HCT116 (cell line): ENCODE measurements at regions not wholly inside any gene's neighbourhood (a gene's known extent, or its start where the extent isn't known, plus 50 kb on each side); places are given as distances from the start of the nearest gene placed in this dataset.

Experiments
- ATAC-seq: fragments of 200-7000 bp; cut with Tn5 transposase; 2 replicates; pipeline ENCODE4 v1.9.1; 2020; ENCODE audit warnings: mild to moderate bottlenecking, moderate library complexity
- BruUV-seq: library from RNA; stranded (reverse); fragments of 400-500 nt; replicated peaks from 2 replicates; lab custom pipeline; 2021; lab: Mats Ljungman, UMichigan
- CTCF ChIA-PET: fragments of 300-600 bp; sonication (Branson Sonifier 250); formaldehyde crosslinking; loops from one replicate; lab custom pipeline; 2021; ENCODE audit warnings: antibody characterized with exemption; lab: Charles Lee
- POLR2A ChIA-PET: fragments of 300-600, 350-600 bp; sonication (Branson Sonifier 250); formaldehyde crosslinking; loops from one replicate; lab custom pipeline; 2021; ENCODE audit warnings: antibody characterized with exemption; lab: Charles Lee
- RAD21 ChIA-PET, 2 experiments: fragments of 300-600 bp; sonication (Branson Sonifier 250); formaldehyde crosslinking; loops; one replicate each; lab custom pipeline; 2023; ENCODE audit warnings: low total read pairs in 2 of 2; ENCODE audit not compliant: uncharacterized antibody in 2 of 2, unreplicated experiment in 2 of 2, low non-redundant PET in 1 of 2; lab: Charles Lee
- DNase-seq: peaks from one replicate; pipeline ENCODE4 v3.0.0-alpha.2; 2010; ENCODE audit warnings: low read depth, low spot score
- H2AFZ ChIP-seq: fragments of 200-600 bp; shearing (Covaris generic), sonication (generic); 2 replicates; pipeline ENCODE4 v1.6.1; 2017; ENCODE audit warnings: low read depth, mixed run types, mixed read lengths, antibody characterized with exemption, low read length; ENCODE audit not compliant: poor library complexity, severe bottlenecking
- H3K27ac ChIP-seq: 2 replicates; pipeline ENCODE4 v1.5.1; 2012; ENCODE audit warnings: low read depth, low read length
- H3K27me3 ChIP-seq: fragments of 200-600 bp; sonication (generic); 2 replicates; pipeline ENCODE4 v1.6.1; 2016; ENCODE audit warnings: mixed run types, low read length, mixed read lengths; ENCODE audit not compliant: insufficient read depth
- H3K36me3 ChIP-seq, 2 experiments: fragments of 200-500 bp in 1 of 2; fragments of 200-600 bp in 1 of 2; sonication (Bioruptor generic) in 1 of 2; sonication (generic) in 1 of 2; 2 replicates each; pipeline versions ENCODE4 v1.5.1 to v1.6.1; 2014 to 2016; ENCODE audit warnings: low read length in 2 of 2, inconsistent platforms in 1 of 2, mixed read lengths in 1 of 2, mixed run types in 1 of 2; ENCODE audit not compliant: insufficient read depth in 2 of 2, control insufficient read depth in 1 of 2
- H3K4me1 ChIP-seq, 2 experiments: fragments of 200-600 bp in 1 of 2; sonication (generic) in 1 of 2; 2 replicates each; pipeline versions ENCODE4 v1.5.1 to v1.6.1; 2012 to 2017; ENCODE audit warnings: low read length in 2 of 2, inconsistent platforms in 1 of 2, mild to moderate bottlenecking in 1 of 2, mixed read lengths in 1 of 2, mixed run types in 1 of 2, moderate library complexity in 1 of 2; ENCODE audit not compliant: insufficient read depth in 2 of 2, control insufficient read depth in 1 of 2
- H3K4me2 ChIP-seq: fragments of 200-600 bp; sonication (generic); 2 replicates; pipeline ENCODE4 v1.6.1; 2017; ENCODE audit warnings: mixed run types, low read length, mixed read lengths
- H3K4me3 ChIP-seq, 2 experiments: fragments of 200-600 bp in 1 of 2; sonication (generic) in 1 of 2; replicated peaks in 1 of 2; 2 replicates each; pipeline ENCODE4 v1.5.1; 2011 to 2016; ENCODE audit warnings: low read length in 2 of 2, control low read depth in 1 of 2, low read depth in 1 of 2, mild to moderate bottlenecking in 1 of 2, mixed read lengths in 1 of 2, mixed run types in 1 of 2
- H3K79me2 ChIP-seq: fragments of 200-600 bp; sonication (generic); 2 replicates; pipeline ENCODE4 v1.6.1; 2017; ENCODE audit warnings: mild to moderate bottlenecking, mixed run types, low read length, moderate library complexity, mixed read lengths; ENCODE audit not compliant: insufficient read depth
- H3K9ac ChIP-seq: fragments of 200-600 bp; sonication (generic); 2 replicates; pipeline ENCODE4 v1.6.1; 2016; ENCODE audit warnings: low read length, mixed read lengths
- H3K9me2 ChIP-seq: fragments of 200-600 bp; sonication (generic), shearing (Covaris generic); 2 replicates; pipeline ENCODE4 v1.6.1; 2017; ENCODE audit warnings: mixed run types, mild to moderate bottlenecking, moderate library complexity; ENCODE audit not compliant: insufficient read depth
- H3K9me3 ChIP-seq, 2 experiments: fragments of 200-500 bp in 1 of 2; fragments of 200-600 bp in 1 of 2; sonication (Bioruptor generic) in 1 of 2; sonication (generic) in 1 of 2; 2 replicates each; pipeline ENCODE4 v1.6.1; 2014 to 2017; ENCODE audit warnings: low read length in 2 of 2, mixed read lengths in 2 of 2, inconsistent platforms in 1 of 2, low read depth in 1 of 2, mild to moderate bottlenecking in 1 of 2, mixed run types in 1 of 2, moderate library complexity in 1 of 2; ENCODE audit not compliant: control insufficient read depth in 1 of 2, insufficient read depth in 1 of 2
- H4K20me1 ChIP-seq: fragments of 200-600 bp; sonication (generic), shearing (Covaris generic); 2 replicates; pipeline ENCODE4 v1.6.1; 2017; ENCODE audit warnings: mixed run types, mild to moderate bottlenecking, moderate library complexity; ENCODE audit not compliant: insufficient read depth
- CBX3 ChIP-seq: IDR thresholded peaks from 2 replicates; pipeline ENCODE4 v1.6.1; 2012; ENCODE audit warnings: low read depth
- CEBPB ChIP-seq: IDR thresholded peaks from 2 replicates; pipeline ENCODE4 v1.6.1; 2012; ENCODE audit warnings: low read depth
- EGR1 ChIP-seq: IDR thresholded peaks from 2 replicates; pipeline ENCODE4 v1.6.1; 2012; ENCODE audit warnings: low read depth
- ELF1 ChIP-seq: IDR thresholded peaks from 2 replicates; pipeline ENCODE4 v1.6.1; 2012; ENCODE audit warnings: low read depth, borderline replicate concordance
- EZH2 ChIP-seq: fragments of 200-600 bp; sonication (generic); IDR thresholded peaks from 2 replicates; pipeline ENCODE4 v1.6.1; 2017; ENCODE audit warnings: antibody characterized with exemption, mixed run types
- FOSL1 ChIP-seq: IDR thresholded peaks from 2 replicates; pipeline ENCODE4 v1.6.1; 2012; ENCODE audit warnings: low read depth
- POLR2A ChIP-seq: IDR thresholded peaks from 2 replicates; pipeline ENCODE4 v1.7.0; 2011; ENCODE audit warnings: borderline replicate concordance; ENCODE audit not compliant: insufficient read depth, insufficient read length; ENCODE audit errors: extremely low read depth
- POLR2AphosphoS5 ChIP-seq: IDR thresholded peaks from 2 replicates; pipeline ENCODE4 v1.6.1; 2011; ENCODE audit warnings: mild to moderate bottlenecking, low read depth, low read length, moderate library complexity
- RAD21 ChIP-seq: IDR thresholded peaks from 2 replicates; pipeline ENCODE4 v1.6.1; 2012; ENCODE audit warnings: low read depth, mild to moderate bottlenecking
- SRF ChIP-seq: IDR thresholded peaks from 2 replicates; pipeline ENCODE4 v1.6.1; 2012; ENCODE audit warnings: low read depth
- ZFX ChIP-seq: fragments of 450-650 bp; IDR thresholded peaks from 2 replicates; pipeline ENCODE4 v1.6.1; 2017
- intact Hi-C: fragments of 100-400 bp; cut with micrococcal nuclease; formaldehyde crosslinking; loops from 2 replicates; pipeline ENCODE4 v1.10.0; 2022
- TF ChIP-seq, protein P1 (sequence below): IDR thresholded peaks from 2 replicates; pipeline ENCODE4 v1.6.1; 2012; ENCODE audit warnings: low read depth
- TF ChIP-seq, protein P2 (sequence below), 3 experiments: fragments of 200-600 bp in 1 of 3; sonication (generic) in 1 of 3; IDR thresholded peaks in 2 of 3; conservative IDR thresholded peaks in 1 of 3; 2 replicates each; pipeline ENCODE4 v1.5.1; 2012 to 2017; ENCODE audit warnings: low read depth in 2 of 3, low read length in 2 of 3, antibody characterized with exemption in 1 of 3, borderline replicate concordance in 1 of 3, control low read depth in 1 of 3, mild to moderate bottlenecking in 1 of 3, mixed read lengths in 1 of 3, mixed run types in 1 of 3, moderate library complexity in 1 of 3; ENCODE audit not compliant: insufficient read depth in 1 of 3
- TF ChIP-seq, protein P3 (sequence below): IDR thresholded peaks from 2 replicates; pipeline ENCODE4 v1.6.1; 2012

DNA sequence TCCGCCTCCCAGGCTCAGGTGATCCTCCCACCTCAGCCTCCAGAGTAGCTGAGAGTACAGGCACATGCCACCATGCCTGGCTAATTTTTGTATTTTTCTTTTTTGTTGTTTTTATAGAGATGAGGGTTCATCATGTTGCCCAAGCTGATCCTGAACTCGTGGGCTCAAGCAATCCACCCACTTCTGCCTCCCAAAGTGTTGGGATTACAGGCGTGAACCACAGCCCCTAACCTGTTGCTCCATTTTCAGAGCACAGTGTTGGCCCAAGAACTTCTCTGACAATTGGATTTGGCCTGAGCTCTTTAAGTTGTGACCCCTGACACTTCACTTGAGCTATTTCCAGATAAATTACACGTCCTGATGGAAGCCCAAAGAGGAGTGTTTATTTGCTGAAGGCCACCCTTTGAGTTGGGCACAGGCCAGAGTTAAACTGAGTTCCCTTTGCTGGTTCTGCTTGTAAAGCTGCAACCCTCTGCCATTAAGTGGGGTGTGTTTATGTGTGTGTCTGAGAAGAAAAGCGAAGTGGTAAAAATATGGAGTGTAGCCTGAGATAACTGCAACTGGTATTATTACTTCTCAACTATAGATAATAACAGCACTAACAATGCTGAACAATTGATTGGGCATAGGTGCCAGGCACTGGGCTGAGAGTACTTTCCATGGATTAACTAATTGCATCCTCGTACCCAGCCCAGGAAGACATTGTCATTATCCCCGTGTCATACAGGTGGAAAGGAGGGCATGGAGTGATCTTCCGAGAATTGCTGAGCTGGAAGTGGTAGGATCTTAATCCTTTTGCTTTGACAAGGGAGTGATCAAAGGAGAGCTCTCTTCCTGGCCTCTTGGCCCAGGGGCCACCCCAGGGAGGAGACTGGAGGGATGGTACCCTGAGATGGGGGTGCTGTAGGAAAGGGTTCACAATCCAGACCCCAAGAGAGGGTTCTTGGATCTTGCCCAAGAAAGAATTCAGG, 91.5 kb upstream of the PROK2 start (continued):
- TF ChIP-seq, protein P1, sequence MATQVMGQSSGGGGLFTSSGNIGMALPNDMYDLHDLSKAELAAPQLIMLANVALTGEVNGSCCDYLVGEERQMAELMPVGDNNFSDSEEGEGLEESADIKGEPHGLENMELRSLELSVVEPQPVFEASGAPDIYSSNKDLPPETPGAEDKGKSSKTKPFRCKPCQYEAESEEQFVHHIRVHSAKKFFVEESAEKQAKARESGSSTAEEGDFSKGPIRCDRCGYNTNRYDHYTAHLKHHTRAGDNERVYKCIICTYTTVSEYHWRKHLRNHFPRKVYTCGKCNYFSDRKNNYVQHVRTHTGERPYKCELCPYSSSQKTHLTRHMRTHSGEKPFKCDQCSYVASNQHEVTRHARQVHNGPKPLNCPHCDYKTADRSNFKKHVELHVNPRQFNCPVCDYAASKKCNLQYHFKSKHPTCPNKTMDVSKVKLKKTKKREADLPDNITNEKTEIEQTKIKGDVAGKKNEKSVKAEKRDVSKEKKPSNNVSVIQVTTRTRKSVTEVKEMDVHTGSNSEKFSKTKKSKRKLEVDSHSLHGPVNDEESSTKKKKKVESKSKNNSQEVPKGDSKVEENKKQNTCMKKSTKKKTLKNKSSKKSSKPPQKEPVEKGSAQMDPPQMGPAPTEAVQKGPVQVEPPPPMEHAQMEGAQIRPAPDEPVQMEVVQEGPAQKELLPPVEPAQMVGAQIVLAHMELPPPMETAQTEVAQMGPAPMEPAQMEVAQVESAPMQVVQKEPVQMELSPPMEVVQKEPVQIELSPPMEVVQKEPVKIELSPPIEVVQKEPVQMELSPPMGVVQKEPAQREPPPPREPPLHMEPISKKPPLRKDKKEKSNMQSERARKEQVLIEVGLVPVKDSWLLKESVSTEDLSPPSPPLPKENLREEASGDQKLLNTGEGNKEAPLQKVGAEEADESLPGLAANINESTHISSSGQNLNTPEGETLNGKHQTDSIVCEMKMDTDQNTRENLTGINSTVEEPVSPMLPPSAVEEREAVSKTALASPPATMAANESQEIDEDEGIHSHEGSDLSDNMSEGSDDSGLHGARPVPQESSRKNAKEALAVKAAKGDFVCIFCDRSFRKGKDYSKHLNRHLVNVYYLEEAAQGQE = no peak
- no peak for TF ChIP-seq CBX3

DNA sequence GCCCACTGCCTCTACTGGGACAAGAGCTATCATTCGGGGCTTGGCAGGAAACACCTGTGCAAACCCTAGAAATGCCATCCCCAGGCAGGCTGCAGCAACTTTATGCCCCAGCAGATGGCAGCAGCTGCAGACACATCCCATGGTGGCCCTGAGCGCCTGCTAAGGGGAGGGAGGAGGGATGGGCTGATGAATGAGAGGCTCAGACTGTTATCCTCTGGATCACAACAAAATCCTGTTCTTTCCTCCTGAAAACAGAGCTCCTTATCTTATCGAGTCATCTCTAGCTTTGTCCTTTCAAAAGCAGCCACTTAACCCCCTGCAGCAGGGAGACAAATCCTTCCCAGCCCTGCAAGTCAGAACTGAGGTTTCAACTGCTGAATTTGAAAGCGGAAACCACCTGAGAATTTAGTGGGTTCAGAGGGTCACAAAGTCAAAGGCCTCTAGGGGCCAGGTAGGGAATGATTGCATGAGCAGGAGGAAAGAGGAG, 90.6 kb upstream of the PROK2 start:
- H3K4me2 ChIP-seq = no peak overlapping the region
- H3K9ac ChIP-seq = no peak overlapping the region
- no peaks in the 10 kb centered on the region for H3K36me3 ChIP-seq
- no peaks in the 10 kb centered on the region for H3K79me2 ChIP-seq
- DNase-seq (peak; percentile 42), ATAC-seq (peak; percentile 100)
- H3K27ac ChIP-seq = no peak overlapping the region
- H3K9me3 ChIP-seq = no peaks in the 10 kb centered on the region
- H3K9me2 ChIP-seq = no peaks in the 10 kb centered on the region
- no peak overlapping the region for H2AFZ ChIP-seq
- intact Hi-C loops = loop anchor here (1.0 to 5.0 kb wide), 4 partner anchors 390 to 1212 kb away; no protein-coding TSS in a partner anchor
- H3K4me1 ChIP-seq = no peaks in the 10 kb centered on the region
- H3K4me3 ChIP-seq = no peak overlapping the region
- H4K20me1 ChIP-seq = no peaks in the 10 kb centered on the region
- POLR2A ChIA-PET = no interaction called here
- 0 out of 2 replicates have a peak, but pooled peaks cover 9% of the 10 kb centered on the region for H3K27me3 ChIP-seq
- CTCF ChIA-PET = interaction anchor here (0.6 to 2.3 kb wide), 16 partner anchors 10 to 947 kb away, joined by 3 to 11 read pairs (median 4); no protein-coding TSS in a partner anchor
- no TSS peak for BruUV-seq
- RAD21 ChIA-PET = interaction anchor here in 1 of 2 experiments (0.7 kb wide), 1 partner anchor 189 kb away, joined by 3 read pairs; no protein-coding TSS in a partner anchor
- TF ChIP-seq POLR2A (no peak), EZH2 (no peak), POLR2AphosphoS5 (no peak), CBX3 (no peak), FOSL1 (no peak), RAD21 (peak; percentile 79), CEBPB (no peak), ZFX (no peak), ELF1 (no peak), EGR1 (no peak), SRF (no peak)
- TF ChIP-seq, protein P2, sequence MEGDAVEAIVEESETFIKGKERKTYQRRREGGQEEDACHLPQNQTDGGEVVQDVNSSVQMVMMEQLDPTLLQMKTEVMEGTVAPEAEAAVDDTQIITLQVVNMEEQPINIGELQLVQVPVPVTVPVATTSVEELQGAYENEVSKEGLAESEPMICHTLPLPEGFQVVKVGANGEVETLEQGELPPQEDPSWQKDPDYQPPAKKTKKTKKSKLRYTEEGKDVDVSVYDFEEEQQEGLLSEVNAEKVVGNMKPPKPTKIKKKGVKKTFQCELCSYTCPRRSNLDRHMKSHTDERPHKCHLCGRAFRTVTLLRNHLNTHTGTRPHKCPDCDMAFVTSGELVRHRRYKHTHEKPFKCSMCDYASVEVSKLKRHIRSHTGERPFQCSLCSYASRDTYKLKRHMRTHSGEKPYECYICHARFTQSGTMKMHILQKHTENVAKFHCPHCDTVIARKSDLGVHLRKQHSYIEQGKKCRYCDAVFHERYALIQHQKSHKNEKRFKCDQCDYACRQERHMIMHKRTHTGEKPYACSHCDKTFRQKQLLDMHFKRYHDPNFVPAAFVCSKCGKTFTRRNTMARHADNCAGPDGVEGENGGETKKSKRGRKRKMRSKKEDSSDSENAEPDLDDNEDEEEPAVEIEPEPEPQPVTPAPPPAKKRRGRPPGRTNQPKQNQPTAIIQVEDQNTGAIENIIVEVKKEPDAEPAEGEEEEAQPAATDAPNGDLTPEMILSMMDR (IDR thresholded peaks at IDR 0.05 in 2 of 3, conservative IDR thresholded peaks at IDR 0.05 in 1 of 3; ENCODE audit: borderline replicate concordance in 1 of 3, insufficient read depth in 1 of 3, low read depth in 2 of 3, low read length in 2 of 3) = peak; percentile 62 to 91 (median 86)
- TF ChIP-seq, protein P1 = no peak
- TF ChIP-seq, protein P3, sequence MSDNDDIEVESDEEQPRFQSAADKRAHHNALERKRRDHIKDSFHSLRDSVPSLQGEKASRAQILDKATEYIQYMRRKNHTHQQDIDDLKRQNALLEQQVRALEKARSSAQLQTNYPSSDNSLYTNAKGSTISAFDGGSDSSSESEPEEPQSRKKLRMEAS = no peak
